ENCODE measurements at regions not wholly inside any gene's neighbourhood (a gene's known extent, or its start where the extent isn't known, plus 50 kb on each side); places are given as distances from the start of the nearest gene placed in this dataset.
"Not testable (repeated sequence)": the region's sequence is repeated elsewhere in the genome, so short reads cannot be mapped to it uniquely, and the experiment has no call there.

GRCh38 chr4:79266136-79266535, 59.7 kb downstream of the NAA11 start:
- CTCF ChIA-PET: no interaction called here
- H3K27ac Mint-ChIP-seq: no peak overlapping the region

GRCh38 chr4:79259242-79259641, 66.6 kb downstream of the NAA11 start:
- Mint-ChIP-seq H3K27ac (no peak overlapping the region), H3K9me3 (no peaks in the 10 kb centered on the region), H3K4me1 (no peaks in the 10 kb centered on the region), H3K36me3 (no peaks in the 10 kb centered on the region), H3K4me3 (no peak overlapping the region), H3K27me3 (no peaks in the 10 kb centered on the region)
- CTCF ChIA-PET: no interaction called here
- no peak for DNase-seq

More at GRCh38 chr4:79266136-79266535, 59.7 kb downstream of the NAA11 start:
- Mint-ChIP-seq H3K9me3 (no peaks in the 10 kb centered on the region), H3K4me1 (no peaks in the 10 kb centered on the region), H3K4me3 (no peak overlapping the region), H3K36me3 (no peaks in the 10 kb centered on the region), H3K27me3 (no peaks in the 10 kb centered on the region)
- DNase-seq: no peak

DNA sequence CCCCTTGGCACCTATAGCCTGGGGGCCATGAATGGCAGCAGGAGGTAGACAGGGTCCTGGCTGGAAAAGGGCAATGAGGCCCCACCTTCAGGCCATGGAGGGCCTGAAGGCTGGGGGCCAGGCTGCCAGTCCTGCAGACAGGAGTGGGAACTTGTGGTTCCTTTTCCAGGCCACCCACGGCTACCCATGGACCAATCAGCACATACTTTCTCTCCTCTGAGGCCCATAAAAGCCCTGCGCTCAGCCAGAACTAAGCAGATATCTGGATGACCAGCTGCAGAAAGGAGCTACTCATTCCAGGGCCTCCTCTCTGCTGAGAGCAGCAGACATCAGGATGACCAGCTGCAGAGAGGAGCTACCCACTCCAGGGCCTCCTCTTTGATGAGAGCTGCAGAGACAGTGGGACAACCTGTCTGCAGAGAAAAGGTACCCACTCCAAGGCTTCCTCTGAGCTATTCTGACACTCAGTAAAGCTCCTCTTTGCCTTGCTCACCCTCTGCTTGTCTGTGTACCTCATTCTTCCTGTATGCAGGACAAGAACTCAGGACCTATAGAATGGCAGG, 67.2 kb downstream of the NAA11 start:
- H3K36me3 Mint-ChIP-seq: no peaks in the 10 kb centered on the region
- DNase-seq: no peak
- no peaks in the 10 kb centered on the region for H3K9me3 Mint-ChIP-seq
- H3K27ac Mint-ChIP-seq: no peak overlapping the region
- no peaks in the 10 kb centered on the region for H3K27me3 Mint-ChIP-seq
- no peaks in the 10 kb centered on the region for H3K4me1 Mint-ChIP-seq
- H3K4me3 Mint-ChIP-seq: no peak overlapping the region
- CTCF ChIA-PET: no interaction called here

GRCh38 chr4:79257953-79258613, 67.8 kb downstream of the NAA11 start:
- Mint-ChIP-seq H3K27me3 (no peaks in the 10 kb centered on the region), H3K27ac (no peak overlapping the region), H3K9me3 (no peaks in the 10 kb centered on the region), H3K4me1 (no peaks in the 10 kb centered on the region), H3K4me3 (no peak overlapping the region), H3K36me3 (no peaks in the 10 kb centered on the region)
- CTCF ChIA-PET: no interaction called here
- DNase-seq: no peak

- Mint-ChIP-seq H3K4me1 (no peaks in the 10 kb centered on the region), H3K9me3 (no peaks in the 10 kb centered on the region), H3K27ac (no peak overlapping the region), H3K36me3 (no peaks in the 10 kb centered on the region), H3K27me3 (no peaks in the 10 kb centered on the region), H3K4me3 (no peak overlapping the region)
- CTCF ChIA-PET: no interaction called here
- DNase-seq: no peak
Observed at GRCh38 chr4:79255793-79256192, 70.1 kb downstream of the NAA11 start.

DNA sequence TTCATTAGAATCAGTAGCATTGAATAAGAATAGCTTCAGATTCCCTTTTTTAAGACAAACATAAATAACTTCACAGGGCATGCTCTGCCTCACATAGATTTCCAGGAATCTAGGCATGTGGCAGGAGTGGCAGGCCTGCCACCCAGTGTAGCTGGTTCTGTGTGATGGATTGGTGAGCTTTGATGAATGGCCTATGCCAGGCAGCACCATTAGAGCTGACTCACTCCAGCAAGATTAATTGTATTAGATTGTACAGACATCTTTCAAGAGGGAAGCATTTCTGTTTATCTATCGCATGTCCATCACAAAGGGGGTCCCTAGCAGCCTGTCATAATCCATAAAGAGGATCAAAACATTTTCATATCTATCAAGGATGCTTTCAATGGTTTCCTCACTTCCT, 71.9 kb downstream of the NAA11 start:
- H3K36me3 Mint-ChIP-seq: no peaks in the 10 kb centered on the region
- CTCF ChIA-PET: no interaction called here
- H3K9me3 Mint-ChIP-seq: no peaks in the 10 kb centered on the region

GRCh38 chr4:79253168-79253567, 72.7 kb downstream of the NAA11 start:
- DNase-seq: no peak
- Mint-ChIP-seq H3K9me3 (peaks cover 3% of the 10 kb centered on the region), H3K36me3 (no peaks in the 10 kb centered on the region), H3K4me1 (no peaks in the 10 kb centered on the region), H3K27ac (no peak overlapping the region), H3K4me3 (no peak overlapping the region), H3K27me3 (no peaks in the 10 kb centered on the region)
- CTCF ChIA-PET: no interaction called here

More for the DNA sequence above, 71.9 kb downstream of the NAA11 start:
- Mint-ChIP-seq H3K27me3 (no peaks in the 10 kb centered on the region), H3K4me3 (no peak overlapping the region), H3K4me1 (no peaks in the 10 kb centered on the region), H3K27ac (no peak overlapping the region)
- DNase-seq: no peak

DNA sequence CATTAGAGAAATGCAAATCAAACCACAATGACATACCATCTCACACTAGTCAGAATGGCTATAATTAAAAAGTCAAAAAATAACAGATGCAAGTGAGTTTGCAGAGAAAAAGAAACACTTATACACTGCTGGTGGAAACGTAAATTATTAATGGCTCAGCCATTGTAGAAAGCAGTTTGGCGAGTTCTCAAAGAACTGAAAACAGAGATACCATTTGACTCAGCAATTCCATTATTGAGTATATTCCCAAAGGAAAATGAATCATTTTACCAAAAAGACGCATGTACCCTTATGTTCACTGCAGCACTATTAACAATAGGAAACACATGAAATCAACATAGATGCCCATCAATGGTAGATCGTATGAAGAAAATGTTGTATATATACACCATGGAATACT, 75.0 kb downstream of the NAA11 start:
- no peak overlapping the region for H3K4me3 Mint-ChIP-seq
- CTCF ChIA-PET: no interaction called here
- H3K9me3 Mint-ChIP-seq: peaks cover 4% of the 10 kb centered on the region
- H3K27ac Mint-ChIP-seq: no peak overlapping the region
- no peak for DNase-seq
- H3K4me1 Mint-ChIP-seq: no peaks in the 10 kb centered on the region
- H3K27me3 Mint-ChIP-seq: no peaks in the 10 kb centered on the region
- no peaks in the 10 kb centered on the region for H3K36me3 Mint-ChIP-seq

- no peaks in the 10 kb centered on the region for H3K27me3 Mint-ChIP-seq
- CTCF ChIA-PET: no interaction called here
- H3K4me1 Mint-ChIP-seq: no peaks in the 10 kb centered on the region
- no peak for DNase-seq
- H3K27ac Mint-ChIP-seq: no peak overlapping the region
- H3K4me3 Mint-ChIP-seq: no peak overlapping the region
- peaks cover 4% of the 10 kb centered on the region for H3K9me3 Mint-ChIP-seq
- no peaks in the 10 kb centered on the region for H3K36me3 Mint-ChIP-seq
Observed at GRCh38 chr4:79249881-79250503, 75.9 kb downstream of the NAA11 start.

- Mint-ChIP-seq H3K9me3 (peaks cover 4% of the 10 kb centered on the region), H3K27ac (no peak overlapping the region), H3K4me3 (no peak overlapping the region), H3K36me3 (no peaks in the 10 kb centered on the region), H3K27me3 (no peaks in the 10 kb centered on the region), H3K4me1 (no peaks in the 10 kb centered on the region)
- no peak for DNase-seq
- CTCF ChIA-PET: no interaction called here
Observed at GRCh38 chr4:79248610-79249009, 77.3 kb downstream of the NAA11 start.

- CTCF ChIA-PET: no interaction called here
- no peak overlapping the region for H3K27ac Mint-ChIP-seq
- H3K9me3 Mint-ChIP-seq: peaks cover 5% of the 10 kb centered on the region
- no peak for DNase-seq
- no peaks in the 10 kb centered on the region for H3K4me1 Mint-ChIP-seq
- H3K27me3 Mint-ChIP-seq: no peaks in the 10 kb centered on the region
- no peak overlapping the region for H3K4me3 Mint-ChIP-seq
- H3K36me3 Mint-ChIP-seq: no peaks in the 10 kb centered on the region
Observed at GRCh38 chr4:79247695-79248394, 78.0 kb downstream of the NAA11 start.

DNA sequence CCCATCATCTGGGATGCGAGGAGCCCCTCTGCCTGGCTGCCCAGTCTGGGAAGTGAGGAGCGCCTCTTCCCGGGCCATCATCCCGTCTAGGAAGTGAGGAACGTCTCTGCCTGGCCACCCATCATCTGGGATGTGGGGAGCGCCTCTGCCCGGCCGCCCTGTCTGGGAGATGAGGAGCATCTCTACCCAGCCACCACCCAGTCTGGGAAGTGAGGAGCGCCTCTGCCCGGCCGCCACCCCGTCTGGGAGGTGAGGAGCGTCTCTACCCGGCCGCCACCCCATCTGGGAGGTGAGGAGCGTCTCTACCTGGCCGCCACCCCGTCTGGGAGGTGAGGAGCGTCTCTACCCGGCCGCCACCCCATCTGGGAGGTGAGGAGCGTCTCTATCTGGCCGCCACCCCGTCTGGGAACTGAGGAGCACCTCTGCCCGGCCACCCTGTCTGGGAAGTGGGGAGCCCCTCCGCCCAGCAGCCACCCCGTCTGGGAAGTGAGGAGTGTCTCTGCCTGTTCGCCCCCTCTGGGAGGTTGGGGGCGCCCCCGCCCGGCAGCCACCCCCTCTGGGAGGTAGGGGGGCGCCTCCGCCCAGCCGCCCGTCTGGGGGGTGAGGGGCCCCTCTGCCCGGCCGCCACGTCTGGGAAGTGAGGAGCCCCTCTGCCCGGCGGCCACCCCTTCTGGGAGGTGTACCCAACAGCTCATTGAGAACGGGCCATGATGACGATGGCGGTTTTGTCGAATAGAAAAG, 80.5 kb downstream of the NAA11 start:
- H3K27ac Mint-ChIP-seq, H3K4me1 Mint-ChIP-seq, H3K27me3 Mint-ChIP-seq, H3K9me3 Mint-ChIP-seq, CTCF ChIA-PET, DNase-seq, H3K4me3 Mint-ChIP-seq, H3K36me3 Mint-ChIP-seq: not testable (repeated sequence)

- CTCF ChIA-PET: no interaction called here
- no peaks in the 10 kb centered on the region for H3K36me3 Mint-ChIP-seq
Observed at GRCh38 chr4:79241846-79242245, 84.0 kb downstream of the NAA11 start.

DNA sequence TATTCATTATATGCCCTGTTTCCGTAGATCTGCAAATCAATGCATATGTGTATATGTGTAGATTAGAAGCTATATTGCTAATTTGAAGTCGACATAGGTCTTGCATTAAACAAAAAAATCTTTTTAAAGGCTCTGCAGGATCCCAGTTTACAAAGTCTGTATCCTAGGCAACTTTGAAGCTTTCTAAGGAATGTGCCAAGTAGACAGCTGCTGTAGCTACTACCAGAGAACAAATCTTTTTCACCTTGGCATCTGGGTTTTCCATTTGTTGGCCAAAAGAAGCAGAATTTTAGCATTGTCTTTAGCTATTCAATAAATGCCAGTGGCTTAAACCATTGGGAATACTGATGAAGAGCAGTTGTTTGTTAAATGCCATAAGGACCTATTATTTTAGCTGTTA, 88.0 kb downstream of the NAA11 start:
- H3K27me3 Mint-ChIP-seq: no peaks in the 10 kb centered on the region
- no peak overlapping the region for H3K4me3 Mint-ChIP-seq
- CTCF ChIA-PET: no interaction called here
- no peaks in the 10 kb centered on the region for H3K9me3 Mint-ChIP-seq
- no peaks in the 10 kb centered on the region for H3K4me1 Mint-ChIP-seq
- no peaks in the 10 kb centered on the region for H3K36me3 Mint-ChIP-seq
- no peak overlapping the region for H3K27ac Mint-ChIP-seq
- DNase-seq: no peak

More at GRCh38 chr4:79241846-79242245, 84.0 kb downstream of the NAA11 start:
- H3K27me3 Mint-ChIP-seq: no peaks in the 10 kb centered on the region
- H3K4me1 Mint-ChIP-seq: no peaks in the 10 kb centered on the region
- DNase-seq: no peak
- H3K4me3 Mint-ChIP-seq: no peak overlapping the region
- H3K9me3 Mint-ChIP-seq: peaks cover 1% of the 10 kb centered on the region
- no peak overlapping the region for H3K27ac Mint-ChIP-seq
